Activated CD4-positive, alpha-beta T cell treated with anti-CD3 and anti-CD28 coated beads, Interleukin-2, amount 10 ng/mL, durations not matched to agents 24 days and 14 days (primary cell): ENCODE measurements at regions not wholly inside any gene's neighbourhood (a gene's known extent, or its start where the extent isn't known, plus 50 kb on each side); places are given as distances from the start of the nearest gene placed in this dataset.
A peak's percentile ranks its signal among the peaks of the same experiment; 100 is the strongest.

Experiments
- DNase-seq: peaks from one replicate; pipeline ENCODE4 v3.0.0; 2022
- H3K27ac Mint-ChIP-seq: one replicate; pipeline ENCODE4 v1.8.0; 2022; ENCODE audit warnings: mild to moderate bottlenecking, mixed read lengths
- H3K27me3 Mint-ChIP-seq: one replicate; pipeline ENCODE4 v1.8.0; 2022; ENCODE audit warnings: mixed read lengths
- H3K36me3 Mint-ChIP-seq: one replicate; pipeline ENCODE4 v1.8.0; 2022; ENCODE audit warnings: low read depth, mild to moderate bottlenecking, mixed read lengths
- H3K4me1 Mint-ChIP-seq: one replicate; pipeline ENCODE4 v1.8.0; 2021; ENCODE audit warnings: mixed read lengths
- H3K4me3 Mint-ChIP-seq: one replicate; pipeline ENCODE4 v1.8.0; 2022; ENCODE audit warnings: mild to moderate bottlenecking, moderate library complexity, mixed read lengths
- H3K9me3 Mint-ChIP-seq: one replicate; pipeline ENCODE4 v1.8.0; 2021; ENCODE audit warnings: mixed read lengths
- intact Hi-C: fragments of 100-400 bp; cut with micrococcal nuclease; formaldehyde crosslinking; loops from one replicate; pipeline ENCODE4 v1.15.1; 2023

DNA sequence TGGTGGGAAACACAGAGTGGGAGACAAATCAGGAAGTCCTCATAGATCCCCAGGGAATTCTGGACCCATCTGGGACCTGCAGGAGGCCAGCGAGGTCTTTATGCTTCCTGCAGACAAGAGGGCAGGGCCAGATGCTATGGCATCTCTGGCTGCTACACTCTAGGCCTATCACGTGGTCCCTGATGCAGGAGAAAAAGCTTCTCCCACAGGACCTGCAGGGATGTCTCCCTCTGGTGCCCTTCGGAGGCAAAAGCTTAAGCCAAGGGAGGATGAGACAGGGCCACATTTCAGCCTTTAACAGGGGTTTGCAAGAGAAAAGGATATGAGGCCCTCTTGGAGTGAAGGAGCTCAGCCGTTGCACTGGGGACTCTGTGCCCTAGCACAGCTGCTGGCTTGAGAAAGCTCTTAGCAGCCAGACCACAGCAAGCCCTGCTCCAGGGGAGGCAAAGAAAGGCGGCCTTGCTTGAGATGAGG lies 243.0 kb downstream of the C1orf94 start:
- H3K9me3 Mint-ChIP-seq = no peaks in the 10 kb centered on the region
- DNase-seq = no peak
- H3K36me3 Mint-ChIP-seq = no peaks in the 10 kb centered on the region
- H3K27ac Mint-ChIP-seq = no peak overlapping the region
- intact Hi-C loops = no loop called here
- H3K4me1 Mint-ChIP-seq = no peaks in the 10 kb centered on the region
- no peak overlapping the region for H3K4me3 Mint-ChIP-seq
- H3K27me3 Mint-ChIP-seq = peaks cover 4% of the 10 kb centered on the region

DNA sequence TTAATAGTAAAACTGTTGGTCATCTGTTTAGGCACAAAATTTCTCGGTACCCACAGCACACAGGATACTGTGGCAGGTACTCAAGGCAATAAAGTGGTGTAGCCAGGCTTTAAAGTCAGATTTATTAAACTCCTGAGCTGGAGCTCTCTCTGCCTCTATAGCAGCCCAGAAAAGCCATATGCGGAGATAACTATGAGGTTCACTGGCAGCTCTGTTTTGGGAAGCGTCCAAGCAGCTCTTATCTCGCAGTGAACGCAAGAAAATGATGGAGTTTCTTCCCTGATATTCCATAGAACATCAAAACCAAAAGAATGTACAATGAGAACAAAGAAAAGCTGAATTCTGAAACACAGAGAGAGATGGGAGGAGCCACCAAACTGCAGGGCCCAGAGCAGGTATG lies 248.3 kb downstream of the C1orf94 start:
- intact Hi-C loops = no loop called here
- Mint-ChIP-seq H3K4me3 (no peak overlapping the region), H3K36me3 (no peaks in the 10 kb centered on the region), H3K27me3 (peaks cover 2% of the 10 kb centered on the region), H3K4me1 (no peaks in the 10 kb centered on the region), H3K27ac (no peak overlapping the region), H3K9me3 (no peaks in the 10 kb centered on the region)
- no peak for DNase-seq

DNA sequence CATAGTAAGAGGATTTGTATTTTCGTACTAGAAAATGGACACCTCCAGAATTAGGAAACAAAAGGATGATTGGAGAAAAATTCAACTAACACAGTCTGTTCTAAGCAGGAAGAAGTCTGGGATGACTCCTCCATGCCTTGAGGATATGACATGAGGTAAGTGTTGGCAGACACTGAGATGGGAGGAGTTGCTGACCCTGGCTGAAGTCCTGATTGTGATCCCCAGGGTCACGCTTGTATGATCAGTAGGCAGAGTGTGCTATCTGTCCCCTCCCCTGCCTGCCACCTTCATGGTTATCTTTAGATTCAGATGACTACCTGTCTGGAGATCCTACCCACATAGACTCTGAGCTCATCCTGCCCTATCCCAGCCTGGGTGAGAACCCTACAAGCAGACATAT lies 249.1 kb downstream of the C1orf94 start:
- DNase-seq = no peak
- Mint-ChIP-seq H3K9me3 (no peaks in the 10 kb centered on the region), H3K27me3 (peaks cover 2% of the 10 kb centered on the region), H3K4me1 (no peaks in the 10 kb centered on the region), H3K27ac (no peak overlapping the region), H3K4me3 (no peak overlapping the region), H3K36me3 (no peaks in the 10 kb centered on the region)
- intact Hi-C loops = no loop called here

DNA sequence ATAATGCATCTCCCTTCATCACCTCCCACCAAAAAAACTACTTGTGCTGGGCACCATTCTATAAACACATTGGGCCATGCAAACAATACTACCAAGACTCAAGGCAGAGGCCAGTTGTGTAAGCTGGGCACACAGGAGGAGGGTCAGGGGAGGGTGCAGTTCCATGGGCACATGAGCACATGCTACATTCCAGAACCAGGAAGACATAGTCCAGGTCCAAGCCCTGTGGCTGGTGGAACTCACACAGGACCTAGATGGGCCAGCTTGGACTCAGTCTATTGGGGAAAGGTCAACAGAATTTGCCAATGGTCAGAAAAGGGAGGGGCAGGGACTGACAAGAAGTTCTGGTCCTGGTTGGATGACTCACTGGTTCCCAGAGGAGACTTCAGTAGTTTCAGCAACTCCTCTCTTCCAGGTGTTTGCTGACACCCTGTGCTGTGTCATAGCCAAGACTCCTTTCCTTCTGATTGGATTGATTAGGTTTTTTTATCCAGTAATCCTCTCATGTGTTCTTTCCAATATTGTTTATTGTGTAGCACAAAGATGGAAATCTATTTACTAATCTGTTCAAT lies 249.7 kb downstream of the C1orf94 start:
- no peak overlapping the region for H3K27ac Mint-ChIP-seq
- intact Hi-C loops = no loop called here
- H3K4me3 Mint-ChIP-seq = no peak overlapping the region
- H3K9me3 Mint-ChIP-seq = no peaks in the 10 kb centered on the region
- no peak for DNase-seq
- no peaks in the 10 kb centered on the region for H3K4me1 Mint-ChIP-seq
- peaks cover 2% of the 10 kb centered on the region for H3K27me3 Mint-ChIP-seq
- no peaks in the 10 kb centered on the region for H3K36me3 Mint-ChIP-seq

DNA sequence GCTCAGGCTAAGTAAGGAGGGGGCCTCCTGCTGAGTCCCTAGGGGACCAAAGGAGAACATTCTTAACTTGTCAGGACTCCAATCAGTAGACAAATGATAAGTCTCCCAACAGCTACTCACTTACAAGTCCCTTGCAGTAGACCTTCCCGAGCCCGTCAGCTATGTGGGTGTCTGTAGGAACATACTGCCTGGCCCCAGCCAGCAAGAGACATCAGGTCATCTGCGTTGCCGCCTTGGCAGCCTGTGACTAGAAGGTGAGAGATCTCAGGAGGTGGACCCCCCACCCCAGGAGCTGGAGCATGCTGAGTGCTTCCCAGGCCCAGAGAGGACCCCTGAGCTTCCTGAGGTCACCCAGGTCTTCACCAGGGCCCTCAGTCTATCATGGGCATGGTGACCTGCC lies 250.5 kb downstream of the C1orf94 start:
- H3K36me3 Mint-ChIP-seq = no peaks in the 10 kb centered on the region
- DNase-seq = no peak
- no peaks in the 10 kb centered on the region for H3K4me1 Mint-ChIP-seq
- H3K4me3 Mint-ChIP-seq = no peak overlapping the region
- intact Hi-C loops = no loop called here
- no peaks in the 10 kb centered on the region for H3K9me3 Mint-ChIP-seq
- H3K27me3 Mint-ChIP-seq = peaks cover 2% of the 10 kb centered on the region
- no peak overlapping the region for H3K27ac Mint-ChIP-seq

DNA sequence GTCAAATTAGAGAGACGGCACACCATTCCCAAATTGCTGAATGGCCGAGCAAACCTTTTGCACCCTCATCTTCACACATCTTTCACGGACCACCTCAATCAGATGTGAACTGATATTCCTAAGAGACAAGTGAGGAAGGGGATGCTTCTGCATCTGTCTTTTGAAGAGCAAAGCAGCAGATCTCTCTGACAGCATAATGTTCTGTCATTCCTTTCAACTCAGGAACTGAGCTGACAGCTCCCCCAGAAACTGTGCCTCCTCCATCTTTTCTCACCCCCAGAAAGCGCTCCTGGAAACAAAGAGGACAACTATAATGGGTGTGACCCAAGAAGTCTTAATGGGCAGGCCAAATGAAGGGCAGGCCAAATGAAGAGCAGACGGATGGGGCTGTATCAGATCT lies 256.4 kb downstream of the C1orf94 start:
- H3K27ac Mint-ChIP-seq = no peak overlapping the region
- peaks cover 4% of the 10 kb centered on the region for H3K27me3 Mint-ChIP-seq
- no peaks in the 10 kb centered on the region for H3K4me1 Mint-ChIP-seq
- no peaks in the 10 kb centered on the region for H3K36me3 Mint-ChIP-seq
- H3K4me3 Mint-ChIP-seq = no peak overlapping the region
- intact Hi-C loops = no loop called here
- no peaks in the 10 kb centered on the region for H3K9me3 Mint-ChIP-seq
- DNase-seq = no peak

DNA sequence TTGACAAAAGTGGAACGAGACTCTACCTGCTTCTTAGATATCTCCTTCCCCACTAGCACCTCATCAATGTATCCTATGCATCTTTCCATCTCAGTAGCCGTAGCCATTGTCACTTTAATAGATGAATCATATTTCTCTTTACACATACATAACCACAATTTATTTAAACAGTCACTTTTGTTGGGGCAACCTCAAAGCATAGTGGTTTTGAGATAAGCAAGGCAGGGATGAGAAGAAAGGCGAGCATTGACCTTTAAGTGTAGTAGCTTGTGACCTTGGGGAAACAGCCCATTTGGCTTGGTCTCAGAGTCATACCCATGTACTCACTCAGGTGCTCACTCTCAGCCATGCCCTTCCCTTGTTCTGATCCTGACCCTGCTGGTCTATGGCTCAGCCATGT lies 260.1 kb downstream of the C1orf94 start:
- no peak for DNase-seq
- intact Hi-C loops = no loop called here
- H3K9me3 Mint-ChIP-seq = no peaks in the 10 kb centered on the region
- peaks cover 4% of the 10 kb centered on the region for H3K27me3 Mint-ChIP-seq
- no peaks in the 10 kb centered on the region for H3K4me1 Mint-ChIP-seq
- no peak overlapping the region for H3K27ac Mint-ChIP-seq
- no peaks in the 10 kb centered on the region for H3K36me3 Mint-ChIP-seq
- H3K4me3 Mint-ChIP-seq = no peak overlapping the region

DNA sequence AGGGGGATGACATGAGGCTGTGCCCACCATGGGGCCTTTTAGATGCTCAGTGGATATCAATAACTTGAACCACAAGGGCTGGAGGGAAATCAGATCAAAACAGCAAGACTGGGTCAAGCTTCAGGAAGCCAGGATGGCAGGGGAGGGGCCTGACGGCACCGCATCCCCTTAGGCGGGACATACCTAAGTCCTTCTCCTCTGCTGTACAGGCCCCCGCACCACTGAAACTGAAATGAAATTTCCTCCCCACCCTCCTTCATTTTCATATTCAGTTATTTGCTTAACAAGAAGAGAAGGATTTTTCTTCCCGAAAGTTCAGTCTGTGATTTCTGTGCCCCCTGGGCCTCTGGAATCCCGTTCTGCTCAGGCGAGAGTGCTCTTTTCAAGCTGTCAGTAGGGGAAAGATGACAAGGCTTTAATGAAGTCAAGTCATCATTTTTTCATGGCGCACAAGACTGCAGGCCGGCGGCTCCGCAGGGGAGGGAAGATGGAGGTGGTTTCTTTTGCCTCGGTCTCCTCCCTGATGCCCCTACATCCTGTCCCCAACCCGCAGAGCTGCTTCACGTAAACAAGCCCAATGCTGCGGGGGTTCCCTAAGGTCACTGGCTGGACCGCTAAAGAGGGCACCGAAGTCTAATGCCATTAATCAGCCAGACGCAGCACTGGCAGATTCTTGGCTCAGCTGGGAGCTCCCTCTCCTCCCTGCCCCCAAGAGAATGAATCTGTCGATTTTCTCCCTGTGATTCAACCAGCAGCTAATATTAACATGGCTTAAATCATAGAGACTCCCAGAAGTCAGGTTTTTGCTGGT lies 264.8 kb downstream of the C1orf94 start:
- Mint-ChIP-seq H3K9me3 (no peaks in the 10 kb centered on the region), H3K27me3 (peaks cover 4% of the 10 kb centered on the region), H3K27ac (no peak overlapping the region)

DNA sequence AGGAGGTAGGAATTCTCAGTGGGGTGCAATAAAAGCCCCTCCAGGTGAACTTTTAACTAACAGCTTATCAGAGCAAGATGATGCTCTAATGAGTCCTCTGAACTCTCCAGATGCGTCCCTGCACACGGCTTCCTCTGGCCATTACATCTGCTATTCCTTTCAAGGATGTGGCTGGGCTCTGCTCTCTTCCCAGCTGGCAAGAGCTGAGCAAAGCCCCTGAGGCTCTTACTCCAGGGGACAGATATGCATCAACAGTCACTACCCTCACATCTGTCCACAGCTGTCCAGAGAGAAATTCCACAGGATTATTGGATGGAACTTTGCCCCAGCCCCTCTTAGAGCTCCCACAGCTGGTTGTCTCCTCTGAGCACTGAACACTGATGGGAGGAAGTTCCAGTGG lies 267.8 kb downstream of the C1orf94 start:
- H3K27ac Mint-ChIP-seq = no peak overlapping the region
- H3K4me3 Mint-ChIP-seq = no peak overlapping the region
- no peaks in the 10 kb centered on the region for H3K9me3 Mint-ChIP-seq
- no peak for DNase-seq
- no peaks in the 10 kb centered on the region for H3K4me1 Mint-ChIP-seq
- H3K27me3 Mint-ChIP-seq = peaks cover 2% of the 10 kb centered on the region
- no peaks in the 10 kb centered on the region for H3K36me3 Mint-ChIP-seq
- intact Hi-C loops = no loop called here

More for the DNA sequence above, 264.8 kb downstream of the C1orf94 start:
- H3K4me1 Mint-ChIP-seq = no peaks in the 10 kb centered on the region
- no peak overlapping the region for H3K4me3 Mint-ChIP-seq
- intact Hi-C loops = no loop called here
- no peaks in the 10 kb centered on the region for H3K36me3 Mint-ChIP-seq
- DNase-seq = no peak

DNA sequence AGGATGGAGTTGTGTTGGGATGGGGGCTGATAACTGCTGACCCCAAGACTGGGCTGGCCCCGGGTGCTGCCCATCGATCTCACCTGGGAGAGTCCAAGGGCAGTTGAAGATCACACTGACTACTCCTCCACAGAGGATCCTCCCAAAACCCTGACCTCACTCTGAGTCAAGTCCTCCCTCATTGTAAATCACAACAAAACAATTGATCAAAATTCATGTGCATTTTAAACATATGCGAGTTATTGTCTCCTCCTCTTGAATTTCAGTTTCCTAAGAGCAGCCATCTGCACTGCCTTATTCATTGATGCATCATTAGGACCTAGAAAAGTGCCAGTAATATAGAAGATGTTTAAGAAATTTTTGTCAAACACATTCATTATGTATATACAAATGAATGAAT lies 273.6 kb downstream of the C1orf94 start:
- no peak overlapping the region for H3K27ac Mint-ChIP-seq
- intact Hi-C loops = no loop called here
- no peak for DNase-seq
- H3K36me3 Mint-ChIP-seq = no peaks in the 10 kb centered on the region
- peaks cover 4% of the 10 kb centered on the region for H3K27me3 Mint-ChIP-seq
- no peaks in the 10 kb centered on the region for H3K4me1 Mint-ChIP-seq
- H3K9me3 Mint-ChIP-seq = no peaks in the 10 kb centered on the region
- H3K4me3 Mint-ChIP-seq = no peak overlapping the region

DNA sequence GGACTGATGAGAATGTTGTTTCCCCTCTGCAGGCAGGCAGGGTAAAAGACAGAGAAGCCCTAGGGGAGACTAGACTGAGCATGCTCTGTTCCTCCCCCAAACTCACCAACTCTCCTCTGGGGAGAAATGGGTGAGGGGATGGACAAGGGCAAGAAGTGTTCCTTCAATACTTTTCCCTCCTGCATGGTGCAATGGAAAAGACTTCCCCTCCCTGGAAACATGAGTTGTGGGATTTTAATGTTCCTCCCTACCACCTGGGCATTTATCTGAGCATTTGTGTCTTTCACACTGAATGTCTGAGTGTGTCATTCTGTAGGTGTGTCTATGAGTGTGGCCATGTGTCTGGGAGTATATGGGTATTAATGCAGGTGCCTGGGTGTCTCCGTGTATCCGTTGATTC lies 275.7 kb downstream of the C1orf94 start:
- Mint-ChIP-seq H3K27me3 (peaks cover 2% of the 10 kb centered on the region), H3K27ac (no peak overlapping the region), H3K9me3 (no peaks in the 10 kb centered on the region), H3K4me1 (no peaks in the 10 kb centered on the region), H3K36me3 (no peaks in the 10 kb centered on the region), H3K4me3 (no peak overlapping the region)
- intact Hi-C loops = no loop called here
- DNase-seq = no peak

DNA sequence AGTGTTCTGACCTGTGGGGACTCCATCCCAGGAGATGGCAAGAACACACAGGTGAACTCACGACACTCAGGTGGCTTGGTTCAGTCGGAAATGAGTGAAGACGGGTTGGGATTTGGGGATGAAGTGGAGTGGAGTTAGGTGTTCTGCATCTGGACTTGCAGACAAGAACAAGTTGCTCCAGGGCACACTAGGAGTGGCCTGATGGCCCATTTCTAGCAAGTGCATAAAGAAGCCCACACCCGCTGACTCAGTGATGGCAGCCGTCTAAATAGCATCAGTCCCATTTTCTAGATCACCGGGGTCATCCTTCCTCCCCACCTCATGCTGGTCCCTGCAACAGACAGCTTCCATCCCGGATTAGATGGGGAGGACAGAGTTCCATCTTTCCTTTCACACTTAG lies 278.4 kb downstream of the C1orf94 start:
- no peak overlapping the region for H3K4me3 Mint-ChIP-seq
- DNase-seq = no peak
- no peak overlapping the region for H3K27ac Mint-ChIP-seq
- peaks cover 2% of the 10 kb centered on the region for H3K27me3 Mint-ChIP-seq
- H3K4me1 Mint-ChIP-seq = no peaks in the 10 kb centered on the region
- intact Hi-C loops = no loop called here
- no peaks in the 10 kb centered on the region for H3K36me3 Mint-ChIP-seq
- H3K9me3 Mint-ChIP-seq = no peaks in the 10 kb centered on the region

DNA sequence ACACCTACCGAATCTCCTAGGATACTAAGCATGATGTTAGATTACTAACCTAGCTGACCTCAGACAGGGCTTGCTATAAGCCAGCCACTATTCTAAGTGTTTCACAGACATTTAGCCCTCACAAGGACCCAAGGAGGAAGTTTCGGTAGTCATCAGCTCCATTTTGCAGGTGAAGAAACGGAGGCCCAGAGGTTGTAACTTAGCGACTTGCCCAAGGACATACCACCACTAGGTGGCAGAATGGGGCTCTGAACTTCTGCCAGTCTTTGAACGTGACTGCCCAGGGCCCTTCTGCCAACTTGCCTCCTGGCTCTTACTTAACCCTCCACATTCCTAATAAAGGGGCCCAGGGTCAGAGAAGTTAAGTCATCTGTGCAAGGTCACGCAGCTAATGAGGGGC lies 283.5 kb downstream of the C1orf94 start:
- H3K27ac Mint-ChIP-seq = no peak overlapping the region
- H3K4me3 Mint-ChIP-seq = no peak overlapping the region
- no peaks in the 10 kb centered on the region for H3K36me3 Mint-ChIP-seq
- H3K9me3 Mint-ChIP-seq = no peaks in the 10 kb centered on the region
- DNase-seq = peak; percentile 83
- intact Hi-C loops = loop anchor here (2.0 kb wide), 1 partner anchor 139 kb away; no protein-coding TSS in a partner anchor
- no peaks in the 10 kb centered on the region for H3K4me1 Mint-ChIP-seq
- H3K27me3 Mint-ChIP-seq = no peaks in the 10 kb centered on the region

DNA sequence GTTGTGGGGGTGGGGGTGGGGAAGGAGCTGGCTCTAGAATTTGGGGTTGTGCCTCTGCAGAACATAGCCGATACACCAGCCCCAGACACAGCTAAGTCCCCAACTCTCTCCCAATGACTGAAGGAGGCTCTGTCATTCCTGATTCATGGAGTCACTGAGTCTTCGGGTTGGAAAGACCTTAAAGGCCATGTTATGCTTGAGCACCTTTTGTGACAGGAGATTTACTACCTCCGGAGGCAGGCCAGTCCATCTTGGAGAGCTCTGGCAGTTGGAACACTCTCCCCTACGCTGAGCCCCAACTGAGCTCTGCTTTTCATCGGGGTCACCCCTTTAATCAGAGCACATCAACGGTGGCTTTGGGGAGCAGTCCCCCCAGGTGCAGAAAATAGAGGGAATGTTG lies 284.4 kb upstream of the GJB5 start:
- Mint-ChIP-seq H3K9me3 (no peaks in the 10 kb centered on the region), H3K4me3 (no peak overlapping the region), H3K27ac (no peak overlapping the region), H3K27me3 (peaks cover 10% of the 10 kb centered on the region), H3K36me3 (no peaks in the 10 kb centered on the region), H3K4me1 (no peaks in the 10 kb centered on the region)
- DNase-seq = no peak
- intact Hi-C loops = no loop called here

DNA sequence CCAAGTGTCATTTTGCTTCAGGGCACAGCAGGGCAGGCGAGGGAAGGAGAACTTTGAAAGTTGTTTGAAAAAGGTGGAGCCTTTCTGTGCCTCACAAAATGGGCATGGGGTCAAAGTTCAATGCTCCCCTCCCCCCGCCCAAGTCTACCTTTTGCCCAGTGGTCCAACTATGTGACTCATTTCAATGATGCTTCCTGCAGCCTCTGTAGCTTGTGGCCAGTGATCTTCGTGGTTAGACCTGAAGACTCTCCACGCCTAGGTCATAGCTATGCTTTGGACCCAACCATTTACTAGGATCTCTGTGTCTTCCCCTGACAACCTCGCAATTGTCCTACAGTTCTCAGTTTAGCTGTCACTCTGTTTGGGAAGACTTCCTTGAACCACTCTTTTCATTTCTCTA lies 280.3 kb upstream of the GJB5 start:
- Mint-ChIP-seq H3K27me3 (peaks cover 7% of the 10 kb centered on the region), H3K36me3 (no peaks in the 10 kb centered on the region), H3K4me1 (no peaks in the 10 kb centered on the region), H3K27ac (no peak overlapping the region), H3K9me3 (no peaks in the 10 kb centered on the region), H3K4me3 (no peak overlapping the region)
- intact Hi-C loops = no loop called here
- no peak for DNase-seq
